ENCODE measurements at regions not wholly inside any gene's neighbourhood (a gene's known extent, or its start where the extent isn't known, plus 50 kb on each side); places are given as distances from the start of the nearest gene placed in this dataset.

GRCh38 chr12:113749433-113749815 lies 216.7 kb downstream of the RBM19 start:
- Mint-ChIP-seq H3K9me3 (peaks cover 7% of the 10 kb centered on the region), H3K36me3 (no peaks in the 10 kb centered on the region), H3K27ac (no peak overlapping the region), H3K4me1 (no peaks in the 10 kb centered on the region), H3K27me3 (ENCODE audit: low read depth) (peaks cover 84% of the 10 kb centered on the region), H3K4me3 (no peak overlapping the region)
- no peak for DNase-seq (ENCODE audit: low spot score in 2 of 2, unreplicated experiment in 2 of 2)
- no peak for TF ChIP-seq CTCF (IDR thresholded peaks at IDR 0.05; ENCODE audit: unreplicated experiment)

GRCh38 chr12:113748707-113749432 lies 217.3 kb downstream of the RBM19 start:
- H3K27ac Mint-ChIP-seq: no peak overlapping the region
- H3K36me3 Mint-ChIP-seq: no peaks in the 10 kb centered on the region
- no peak overlapping the region for H3K4me3 Mint-ChIP-seq
- H3K9me3 Mint-ChIP-seq: peaks cover 7% of the 10 kb centered on the region
- peaks cover 85% of the 10 kb centered on the region for H3K27me3 Mint-ChIP-seq (ENCODE audit: low read depth)
- DNase-seq (ENCODE audit: low spot score in 2 of 2, unreplicated experiment in 2 of 2): no peak
- H3K4me1 Mint-ChIP-seq: no peaks in the 10 kb centered on the region
- TF ChIP-seq CTCF (IDR thresholded peaks at IDR 0.05; ENCODE audit: unreplicated experiment): no peak

- Mint-ChIP-seq H3K4me1 (no peaks in the 10 kb centered on the region), H3K36me3 (no peaks in the 10 kb centered on the region), H3K9me3 (peaks cover 7% of the 10 kb centered on the region), H3K27me3 (ENCODE audit: low read depth) (peaks cover 87% of the 10 kb centered on the region), H3K27ac (no peak overlapping the region), H3K4me3 (no peak overlapping the region)
- TF ChIP-seq CTCF (IDR thresholded peaks at IDR 0.05; ENCODE audit: unreplicated experiment): no peak
- DNase-seq (ENCODE audit: low spot score in 2 of 2, unreplicated experiment in 2 of 2): no peak
These were observed 219.1 kb downstream of the RBM19 start for GRCh38 chr12:113747017-113747416.

- no peak overlapping the region for H3K27ac Mint-ChIP-seq
- H3K9me3 Mint-ChIP-seq: no peaks in the 10 kb centered on the region
- no peak for TF ChIP-seq CTCF (IDR thresholded peaks at IDR 0.05; ENCODE audit: unreplicated experiment)
- no peak overlapping the region for H3K4me3 Mint-ChIP-seq
- H3K36me3 Mint-ChIP-seq: no peaks in the 10 kb centered on the region
- H3K4me1 Mint-ChIP-seq: no peaks in the 10 kb centered on the region
- peaks cover 86% of the 10 kb centered on the region for H3K27me3 Mint-ChIP-seq (ENCODE audit: low read depth)
- DNase-seq (ENCODE audit: low spot score in 2 of 2, unreplicated experiment in 2 of 2): no peak
These were observed 221.2 kb downstream of the RBM19 start for GRCh38 chr12:113744802-113745395.

- no peak for TF ChIP-seq CTCF (IDR thresholded peaks at IDR 0.05; ENCODE audit: unreplicated experiment)
- Mint-ChIP-seq H3K4me1 (no peaks in the 10 kb centered on the region), H3K4me3 (no peak overlapping the region), H3K36me3 (no peaks in the 10 kb centered on the region), H3K9me3 (peaks cover 7% of the 10 kb centered on the region), H3K27ac (no peak overlapping the region), H3K27me3 (ENCODE audit: low read depth) (peaks cover 83% of the 10 kb centered on the region)
- no peak for DNase-seq (ENCODE audit: low spot score in 2 of 2, unreplicated experiment in 2 of 2)
These were observed 223.3 kb downstream of the RBM19 start for GRCh38 chr12:113742801-113743200.

Measured in mesothelial cell of epicardium (in vitro differentiated cells).